Epithelial cell of prostate (primary cell): ENCODE measurements at regions not wholly inside any gene's neighbourhood (a gene's known extent, or its start where the extent isn't known, plus 50 kb on each side); places are given as distances from the start of the nearest gene placed in this dataset.

Source experiments
- DNase-seq: peaks from one replicate; pipeline ENCODE4 v3.0.0-alpha.2; 2011; ENCODE audit warnings: low read depth, low spot score
- H3K27ac ChIP-seq: fragments of 450-650 bp; 2 replicates; pipeline ENCODE4 v1.5.1; 2017; ENCODE audit warnings: mild to moderate bottlenecking

DNA sequence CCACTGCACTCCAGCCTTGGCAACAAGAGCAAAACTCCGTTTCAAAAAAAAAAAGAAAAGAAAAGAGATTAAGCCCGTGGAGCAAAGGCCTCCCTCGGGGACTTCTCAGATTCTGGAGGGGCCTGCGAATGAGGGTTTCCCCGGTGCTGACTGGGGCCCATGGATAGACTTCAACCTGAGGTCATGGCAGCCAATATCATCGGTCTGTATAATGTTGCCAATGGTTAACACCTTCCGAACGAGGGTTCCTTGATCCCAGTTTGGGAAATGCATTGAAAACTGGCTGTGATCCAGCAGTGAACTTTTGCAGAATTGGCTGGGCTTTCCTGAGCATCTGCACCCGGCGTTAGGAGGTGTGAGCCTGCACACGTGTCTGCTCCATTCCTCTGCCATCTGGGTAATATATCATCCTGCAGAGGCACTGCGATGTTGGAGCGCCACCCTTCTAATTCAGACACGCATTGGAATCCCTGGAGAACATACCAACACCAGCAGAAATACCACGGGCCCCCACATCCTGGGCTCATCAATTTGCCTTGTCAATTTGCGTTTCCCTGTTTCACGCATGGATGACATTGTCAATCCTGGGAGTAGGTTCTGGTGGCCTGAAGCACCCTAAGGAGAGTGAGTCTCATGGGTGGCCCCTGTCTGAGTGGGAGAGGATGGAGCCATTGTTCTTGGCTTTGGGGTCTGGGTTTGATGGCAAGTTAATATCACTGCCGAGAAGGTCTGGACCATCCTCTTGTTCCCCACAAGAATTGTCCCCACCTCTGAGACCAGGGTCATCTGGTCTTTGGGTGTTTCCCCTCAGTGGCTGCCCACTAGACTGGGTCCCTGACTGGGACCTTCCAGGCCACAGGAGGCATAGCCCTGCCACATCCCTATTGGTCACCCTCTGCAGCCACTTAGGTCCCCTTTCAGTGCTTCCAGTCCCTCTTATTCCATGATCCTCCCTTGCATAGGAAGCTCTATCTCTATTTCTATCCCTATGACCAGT, 441.0 kb downstream of the PTPRU start:
- DNase-seq: no peak
- H3K27ac ChIP-seq: no peak overlapping the region

DNA sequence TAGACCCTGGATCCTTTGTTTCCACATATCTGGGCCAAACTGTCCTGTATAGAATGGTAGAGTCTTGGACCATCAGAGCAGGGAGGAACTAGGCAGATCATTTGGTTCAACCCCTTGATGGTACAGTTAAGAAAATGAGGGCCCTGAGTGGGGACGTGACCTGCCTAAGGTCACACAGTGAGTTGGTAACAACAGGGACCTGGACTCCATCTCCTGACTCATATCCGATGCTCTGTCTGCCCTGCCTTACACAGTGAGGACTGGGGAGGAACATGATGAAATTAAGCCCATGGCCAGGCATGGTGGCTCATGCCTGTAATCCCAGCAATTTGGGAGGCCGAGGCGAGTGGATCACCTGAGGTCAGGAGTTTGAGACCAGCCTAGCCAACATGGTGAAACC, 440.2 kb downstream of the PTPRU start:
- H3K27ac ChIP-seq: no peak overlapping the region
- DNase-seq: no peak

DNA sequence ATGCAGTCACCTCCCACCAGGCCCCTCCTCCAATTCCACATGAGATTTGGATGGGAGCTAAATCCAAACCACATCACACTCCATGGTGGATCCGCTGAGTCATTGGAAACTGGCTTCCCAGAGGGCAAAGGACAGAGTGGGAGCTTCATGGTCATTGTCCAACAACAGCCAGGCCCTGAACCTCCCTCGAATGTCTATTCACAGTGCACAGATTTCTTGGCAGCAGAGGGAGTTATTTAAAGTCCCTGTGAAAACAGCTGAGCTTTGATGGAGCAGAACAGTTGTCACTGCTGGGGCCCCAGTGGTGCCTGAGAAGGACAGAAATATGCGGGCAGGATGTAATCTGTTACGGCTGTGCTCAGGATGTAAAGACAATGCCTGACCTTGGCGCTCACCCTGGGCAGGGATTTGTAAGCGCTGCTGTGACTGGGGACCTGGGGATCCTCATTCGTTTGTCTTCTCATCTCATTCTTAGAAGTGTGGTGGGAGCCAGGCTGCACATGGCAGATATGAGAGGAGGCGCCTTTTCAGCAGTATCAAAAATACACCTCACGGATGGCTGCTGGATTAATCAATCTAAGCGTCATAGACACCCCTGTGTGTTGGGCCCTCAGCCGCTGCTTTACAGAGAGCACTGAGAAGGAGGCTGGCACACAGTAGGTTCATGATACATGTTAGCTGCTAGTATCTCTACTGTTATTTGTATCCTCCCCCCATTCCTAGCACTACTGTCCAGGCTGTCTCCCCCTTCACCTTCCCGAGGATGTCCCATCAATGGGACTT, 439.4 kb downstream of the PTPRU start:
- no peak overlapping the region for H3K27ac ChIP-seq
- DNase-seq: no peak

GRCh38 chr1:29674627-29675326, 438.5 kb downstream of the PTPRU start:
- no peak overlapping the region for H3K27ac ChIP-seq
- no peak for DNase-seq

DNA sequence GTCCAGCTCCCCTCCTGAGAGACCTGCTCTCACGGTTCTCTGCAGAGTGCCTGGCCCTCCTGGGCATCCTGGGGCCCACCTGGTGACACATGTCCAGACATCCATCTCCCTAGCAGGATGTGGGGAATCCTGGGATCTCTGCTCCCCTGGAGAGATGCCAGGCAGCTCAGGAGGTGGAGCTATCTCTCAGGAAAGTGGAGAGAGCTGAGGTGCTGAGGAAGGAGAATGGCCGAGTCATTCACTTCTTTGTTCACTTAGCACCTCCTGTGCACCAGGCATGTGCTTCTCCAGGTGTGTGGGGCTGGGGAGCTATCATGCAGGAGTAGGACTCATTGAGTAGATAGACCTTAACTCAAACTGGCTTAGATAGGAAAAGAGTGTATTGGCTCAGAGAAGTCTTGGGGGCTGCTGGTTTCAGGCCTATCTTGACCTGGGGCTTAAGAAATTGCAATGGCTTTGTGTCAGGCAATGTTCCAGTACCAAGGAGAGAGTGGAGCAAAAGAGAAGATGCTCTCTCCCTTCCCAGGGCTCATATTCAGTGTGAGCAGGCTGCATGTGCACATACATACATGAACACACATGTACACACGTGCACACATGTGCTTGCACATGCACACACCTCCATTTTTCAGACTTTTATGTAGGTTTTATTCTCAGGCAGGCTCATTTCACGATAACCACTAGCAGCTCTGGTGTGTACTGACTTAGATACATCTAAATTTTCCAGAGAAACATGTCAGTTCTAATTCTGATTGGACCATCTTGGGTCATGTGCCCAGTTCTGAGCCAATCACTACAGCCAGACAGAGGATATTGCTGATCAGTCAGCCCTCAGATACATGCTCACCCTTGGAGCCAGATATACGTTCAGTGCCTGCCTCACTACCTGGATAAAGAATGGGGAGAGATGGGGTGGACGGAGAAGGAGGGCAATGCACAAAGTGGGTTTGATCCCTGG, 437.6 kb downstream of the PTPRU start:
- no peak for DNase-seq
- H3K27ac ChIP-seq: no peak overlapping the region

DNA sequence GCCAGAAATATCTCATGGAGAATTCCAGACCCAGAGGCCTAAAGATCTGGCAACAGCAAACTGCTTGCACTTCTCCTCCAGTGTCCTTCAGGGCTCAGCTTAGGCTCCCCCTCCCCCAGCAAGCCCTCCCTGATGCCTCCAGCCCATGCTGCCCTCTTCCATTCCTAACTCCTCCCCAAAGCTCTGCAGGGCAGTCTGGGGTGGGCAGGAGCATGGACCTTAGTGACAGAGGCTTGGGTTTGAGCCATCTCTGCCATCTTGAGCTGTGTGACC, 436.8 kb downstream of the PTPRU start:
- H3K27ac ChIP-seq: no peak overlapping the region
- no peak for DNase-seq

DNA sequence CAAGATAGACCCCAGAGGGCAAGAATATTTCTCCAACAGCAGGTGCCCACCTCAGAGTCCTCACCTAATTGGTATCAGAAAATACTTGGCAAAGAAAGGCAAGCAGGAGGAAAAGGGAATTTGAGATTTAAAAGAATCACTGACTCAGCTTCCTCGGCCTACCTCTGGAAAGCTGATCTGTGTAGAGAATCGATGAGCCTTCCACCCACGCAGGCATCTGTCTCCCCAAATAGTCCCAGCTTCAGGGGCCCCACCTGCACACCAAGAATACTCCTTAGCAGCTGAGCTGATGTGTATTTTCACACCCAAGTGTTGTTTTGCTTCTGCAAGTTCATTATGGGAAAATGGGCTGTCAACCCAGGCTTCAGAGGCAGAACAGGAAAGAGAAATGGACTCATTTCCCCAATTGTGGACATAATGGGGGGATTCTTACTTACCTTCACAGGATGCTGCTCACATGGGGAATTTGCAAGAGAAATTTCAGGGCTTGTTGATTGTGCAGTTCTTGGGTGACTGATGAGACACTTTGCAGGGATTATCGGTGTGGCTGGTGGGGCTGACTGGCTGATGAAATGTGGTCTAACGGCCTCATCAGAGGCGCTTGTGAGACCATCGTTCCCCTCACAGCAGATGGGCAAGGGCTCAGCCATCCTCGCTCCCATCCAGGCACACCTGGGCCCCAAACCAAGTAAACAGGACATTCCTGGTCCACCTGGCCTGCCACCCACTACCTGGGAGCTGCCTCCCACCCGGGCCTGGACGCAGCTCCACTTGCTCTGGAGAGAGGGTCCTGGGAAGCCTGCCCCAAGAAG, 436.3 kb downstream of the PTPRU start:
- H3K27ac ChIP-seq: no peak overlapping the region
- no peak for DNase-seq

- no peak overlapping the region for H3K27ac ChIP-seq
- no peak for DNase-seq
These were observed 435.4 kb downstream of the PTPRU start for GRCh38 chr1:29671446-29672356.

DNA sequence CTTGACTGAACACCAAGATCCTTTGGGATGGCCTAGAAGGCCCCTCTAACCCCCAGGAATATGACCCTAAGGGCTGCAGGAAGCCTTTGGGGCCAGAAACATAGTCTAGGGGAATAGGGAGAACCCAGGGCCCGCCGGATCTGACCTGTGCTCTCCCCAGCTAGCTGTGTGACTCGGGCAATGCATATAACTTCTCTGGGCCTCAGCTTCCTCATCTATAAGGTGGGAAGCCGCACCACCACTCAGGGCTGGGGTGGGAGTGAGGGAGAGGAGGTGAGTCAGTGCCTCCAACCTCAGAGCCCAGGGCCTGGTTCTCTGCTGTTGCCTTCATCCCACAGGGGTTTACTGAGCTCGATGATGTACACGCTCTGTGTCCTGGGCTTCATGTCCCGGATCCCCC, 434.4 kb downstream of the PTPRU start:
- no peak for DNase-seq
- H3K27ac ChIP-seq: no peak overlapping the region

DNA sequence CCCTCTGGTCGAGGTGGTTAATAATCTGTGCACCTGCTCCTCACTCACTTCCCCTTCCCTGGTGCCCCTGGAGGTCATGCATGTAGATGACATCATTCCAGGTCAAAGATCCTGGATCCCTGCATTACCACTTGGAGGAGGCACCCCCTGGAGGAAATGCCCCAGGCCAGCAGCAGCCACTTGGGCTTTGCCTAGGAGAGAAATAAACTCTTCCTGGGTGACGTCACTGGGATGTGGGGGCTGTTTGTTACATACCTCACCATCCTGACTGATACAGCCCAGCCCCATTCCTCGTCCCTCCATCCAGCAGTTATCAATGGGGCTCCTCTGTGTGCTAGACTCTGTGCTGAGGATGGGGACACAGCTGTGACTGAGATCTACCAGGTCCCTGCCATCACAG, 433.6 kb downstream of the PTPRU start:
- no peak for DNase-seq

DNA sequence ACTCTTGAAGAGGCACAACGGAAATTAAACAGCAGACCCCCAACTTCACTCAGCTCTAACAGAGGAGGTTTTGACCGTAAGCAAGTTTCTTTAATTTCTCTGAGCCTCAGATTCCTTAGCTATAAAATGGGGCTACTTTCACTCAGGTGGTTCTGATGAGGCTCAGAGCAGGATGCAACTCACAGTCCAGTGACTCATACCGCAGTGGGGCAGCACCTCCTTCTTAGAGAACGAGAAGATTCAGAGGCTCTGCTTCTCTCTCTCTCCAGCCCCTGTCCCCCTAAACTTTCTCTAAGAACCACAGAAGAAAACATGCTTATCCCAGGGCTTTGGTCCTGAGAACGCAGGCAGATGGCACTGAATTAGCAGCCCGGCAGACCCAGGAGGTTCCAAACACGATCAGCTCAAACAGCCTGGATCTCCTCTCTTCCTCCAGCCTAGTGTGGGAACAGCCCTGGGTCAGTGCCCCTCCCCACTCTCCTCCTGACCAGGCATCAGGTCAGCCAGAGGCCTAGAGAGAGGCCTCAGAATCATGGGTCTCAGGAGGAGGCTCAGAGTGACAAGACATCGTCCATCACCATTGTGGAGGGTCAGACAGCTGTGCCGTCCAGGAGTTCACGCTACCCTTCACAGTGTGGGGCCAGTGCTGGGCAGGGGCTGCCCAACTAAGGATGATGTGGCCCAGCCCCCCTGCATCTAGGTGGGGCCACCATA, 433.0 kb downstream of the PTPRU start:
- H3K27ac ChIP-seq: no peak overlapping the region
- DNase-seq: no peak

More for the DNA sequence above, 433.6 kb downstream of the PTPRU start:
- no peak overlapping the region for H3K27ac ChIP-seq

DNA sequence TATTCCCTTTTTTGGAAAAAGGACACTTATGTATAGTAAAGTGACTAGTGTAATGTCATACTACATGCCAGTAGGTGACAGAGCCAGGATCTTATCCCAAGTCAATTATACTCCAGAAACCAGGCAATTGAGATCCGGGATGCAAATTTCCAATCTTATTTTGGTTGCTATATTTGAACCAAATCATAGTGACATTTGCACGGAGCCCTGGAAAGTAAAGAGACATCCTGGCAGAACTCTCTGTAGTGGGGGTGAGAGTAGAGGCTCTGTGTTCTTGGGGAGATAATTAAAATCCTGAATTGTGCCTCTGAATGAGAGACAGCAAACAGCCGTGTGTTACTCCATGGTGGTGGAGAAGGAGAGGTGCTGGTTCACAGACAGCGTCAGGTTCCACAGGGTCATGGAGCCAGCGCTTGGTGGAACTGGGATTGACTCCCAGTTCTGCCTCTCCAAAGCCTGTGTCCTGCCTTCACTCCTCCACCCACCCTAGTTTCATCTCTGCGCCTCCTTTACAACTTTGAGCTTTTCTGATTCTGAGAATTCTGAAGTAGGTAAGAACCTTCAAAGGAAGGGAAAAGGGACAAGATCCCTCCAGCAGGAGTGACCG, 432.3 kb downstream of the PTPRU start:
- no peak for DNase-seq
- H3K27ac ChIP-seq: no peak overlapping the region

- DNase-seq: no peak
- no peak overlapping the region for H3K27ac ChIP-seq
These were observed 431.6 kb downstream of the PTPRU start for GRCh38 chr1:29667951-29668350.

DNA sequence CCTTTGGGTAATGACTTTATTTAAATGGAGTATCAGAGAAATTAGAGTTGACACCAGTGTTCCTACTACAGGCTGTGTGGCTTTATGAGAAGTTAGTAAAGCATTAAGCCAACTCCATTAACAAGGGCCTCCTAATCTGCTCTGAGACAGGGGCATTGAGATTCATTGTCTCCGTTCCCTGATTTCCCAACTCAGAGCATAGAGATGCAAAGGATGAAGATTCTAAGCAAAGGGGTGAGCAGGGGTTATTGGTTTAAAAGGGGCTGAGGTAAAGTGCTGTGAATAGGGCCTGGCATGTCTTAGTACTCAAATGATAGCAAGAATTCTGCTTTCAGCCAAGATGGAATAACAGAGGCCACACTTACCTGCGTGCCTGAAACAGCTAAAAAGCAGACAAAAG, 428.4 kb downstream of the PTPRU start:
- H3K27ac ChIP-seq: no peak overlapping the region

DNA sequence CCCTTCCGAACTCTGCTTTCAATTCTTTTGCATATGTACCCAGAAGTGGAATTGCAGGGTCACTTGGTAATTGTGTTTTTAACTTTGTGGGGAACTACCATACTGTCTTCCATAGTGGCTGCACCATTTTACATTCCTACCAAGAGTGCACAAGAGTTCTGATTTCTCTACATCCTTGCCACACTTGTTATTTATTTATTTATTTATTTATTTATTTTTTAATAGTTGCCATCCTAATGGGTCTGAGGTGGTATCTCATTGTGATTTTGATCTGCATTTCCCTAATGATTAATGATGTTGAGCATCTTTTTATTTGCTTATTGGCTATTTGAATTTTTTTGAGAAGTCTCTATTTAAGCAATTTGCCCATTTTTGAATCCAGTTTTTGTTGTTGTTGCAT, 422.4 kb downstream of the PTPRU start:
- no peak for DNase-seq
- no peak overlapping the region for H3K27ac ChIP-seq

More for the DNA sequence above, 428.4 kb downstream of the PTPRU start:
- no peak for DNase-seq

DNA sequence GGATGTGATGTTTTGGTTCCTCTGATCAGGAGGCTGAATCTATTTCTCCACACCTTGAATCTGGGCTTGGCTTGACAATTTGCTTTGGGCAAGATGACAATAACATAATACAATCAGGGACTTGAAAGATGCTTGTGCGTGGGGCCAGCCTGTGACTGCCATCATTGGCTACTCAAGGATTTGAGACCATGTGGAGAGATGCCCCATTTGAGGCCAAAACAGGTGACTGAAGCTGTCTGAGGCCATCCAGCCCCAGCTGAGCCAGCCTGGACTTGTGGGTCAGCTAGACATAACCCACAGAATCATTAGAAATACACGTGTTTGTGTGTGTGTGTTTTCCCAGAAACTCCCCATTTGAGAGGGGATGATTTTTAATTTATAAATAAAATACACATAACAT, 421.5 kb downstream of the PTPRU start:
- H3K27ac ChIP-seq: no peak overlapping the region
- no peak for DNase-seq
